SK-N-SH treated with all-trans-retinoic acid at 6 μM for 48 hours (cell line): ENCODE measurements at regions not wholly inside any gene's neighbourhood (a gene's known extent, or its start where the extent isn't known, plus 50 kb on each side); places are given as distances from the start of the nearest gene placed in this dataset.

Source experiments
- ATAC-seq: fragments of 200-7000 bp; cut with Tn5 transposase; 3 replicates; pipeline ENCODE4 v1.9.1; 2020; ENCODE audit warnings: mild to moderate bottlenecking, moderate library complexity
- ARNTL ChIP-seq: fragments of 450-650 bp; formaldehyde crosslinking; IDR thresholded peaks from 2 replicates; pipeline ENCODE4 v1.5.0; 2020; ENCODE audit warnings: low read depth, mild to moderate bottlenecking, moderate library complexity, borderline replicate concordance
- BACH2 ChIP-seq: fragments of 250-450 bp; sonication (Bioruptor Pico); IDR thresholded peaks from 2 replicates; pipeline ENCODE4 v1.9.0; 2021; ENCODE audit warnings: mild to moderate bottlenecking, borderline replicate concordance
- CSDC2 ChIP-seq: fragments of 250-450 bp; sonication (Bioruptor Pico); IDR thresholded peaks from 2 replicates; pipeline ENCODE4 v1.5.0; 2020; ENCODE audit warnings: mild to moderate bottlenecking, moderate library complexity
- ESRRG ChIP-seq: fragments of 250-450 bp; sonication (Bioruptor Pico); IDR thresholded peaks from 2 replicates; pipeline ENCODE4 v1.6.1; 2021; ENCODE audit warnings: mild to moderate bottlenecking
- GLIS3 ChIP-seq: fragments of 250-450 bp; sonication (Bioruptor Pico); IDR thresholded peaks from 2 replicates; pipeline ENCODE4 v1.5.0; 2020; ENCODE audit warnings: mild to moderate bottlenecking, moderate library complexity
- ISL1 ChIP-seq: fragments of 250-450 bp; sonication (Bioruptor Pico); IDR thresholded peaks from 2 replicates; pipeline ENCODE4 v2.1.2; 2022; ENCODE audit warnings: mild to moderate bottlenecking, moderate library complexity
- OSR1 ChIP-seq: fragments of 250-450 bp; sonication (Bioruptor Pico); IDR thresholded peaks from 2 replicates; pipeline ENCODE4 v1.8.0; 2022; ENCODE audit warnings: moderate library complexity, mild to moderate bottlenecking, inconsistent platforms
- PPARA ChIP-seq: fragments of 250-450 bp; sonication (Bioruptor Pico); IDR thresholded peaks from 2 replicates; pipeline ENCODE4 v1.5.0; 2020; ENCODE audit warnings: mild to moderate bottlenecking, borderline replicate concordance
- RARB ChIP-seq: fragments of 250-450 bp; sonication (Bioruptor Pico); IDR thresholded peaks from 2 replicates; pipeline ENCODE4 v1.8.0; 2021; ENCODE audit warnings: mild to moderate bottlenecking, moderate library complexity
- SNAI2 ChIP-seq: fragments of 250-450 bp; sonication (Bioruptor Pico); IDR thresholded peaks from 2 replicates; pipeline ENCODE4 v1.5.0; 2020; ENCODE audit warnings: mild to moderate bottlenecking, moderate library complexity
- TCF4 ChIP-seq: fragments of 250-450 bp; sonication (Bioruptor Pico); IDR thresholded peaks from 2 replicates; pipeline ENCODE4 v1.8.0; 2021; ENCODE audit warnings: mild to moderate bottlenecking, moderate library complexity, borderline replicate concordance
- TOX ChIP-seq: fragments of 250-450 bp; sonication (Bioruptor Pico); IDR thresholded peaks from 2 replicates; pipeline ENCODE4 v1.8.0; 2021; ENCODE audit warnings: mild to moderate bottlenecking, moderate library complexity, borderline replicate concordance
- ZC3H10 ChIP-seq: fragments of 250-450 bp; sonication (Bioruptor Pico); IDR thresholded peaks from 2 replicates; pipeline ENCODE4 v1.5.1; 2021; ENCODE audit warnings: mild to moderate bottlenecking, moderate library complexity
- ZFP3 ChIP-seq: fragments of 250-450 bp; sonication (Bioruptor Pico); IDR thresholded peaks from 2 replicates; pipeline ENCODE4 v1.5.0; 2020; ENCODE audit warnings: mild to moderate bottlenecking, moderate library complexity
- ZFP30 ChIP-seq: fragments of 450-650 bp; formaldehyde crosslinking; IDR thresholded peaks from 2 replicates; pipeline ENCODE4 v1.5.0; 2022; ENCODE audit warnings: mild to moderate bottlenecking, moderate library complexity
- ZNF565 ChIP-seq: fragments of 450-650 bp; formaldehyde crosslinking; conservative IDR thresholded peaks from 2 replicates; pipeline ENCODE4 v1.5.0; 2020; ENCODE audit warnings: low read depth, mild to moderate bottlenecking, moderate library complexity
- ZNF8 ChIP-seq: fragments of 450-650 bp; formaldehyde crosslinking; IDR thresholded peaks from 2 replicates; pipeline ENCODE4 v1.5.0; 2020; ENCODE audit warnings: mild to moderate bottlenecking, moderate library complexity
- TF ChIP-seq, protein P1 (sequence below): fragments of 250-450 bp; sonication (Bioruptor Pico); IDR thresholded peaks from 2 replicates; pipeline ENCODE4 v1.8.0; 2021; ENCODE audit warnings: low read depth, mild to moderate bottlenecking, moderate library complexity, borderline replicate concordance
- TF ChIP-seq, protein P2 (sequence below): fragments of 250-450 bp; sonication (Bioruptor Pico); IDR thresholded peaks from 2 replicates; pipeline ENCODE4 v1.8.0; 2020; ENCODE audit warnings: mild to moderate bottlenecking, moderate library complexity, borderline replicate concordance
- TF ChIP-seq, protein P3 (sequence below): fragments of 250-450 bp; sonication (Bioruptor Pico); IDR thresholded peaks from 2 replicates; pipeline ENCODE4 v1.5.0; 2020; ENCODE audit warnings: mild to moderate bottlenecking, moderate library complexity
- TF ChIP-seq, protein P4 (sequence below): fragments of 250-450 bp; sonication (Bioruptor Pico); IDR thresholded peaks from 2 replicates; pipeline ENCODE4 v1.5.1; 2020; ENCODE audit warnings: low read depth, mild to moderate bottlenecking, moderate library complexity

DNA sequence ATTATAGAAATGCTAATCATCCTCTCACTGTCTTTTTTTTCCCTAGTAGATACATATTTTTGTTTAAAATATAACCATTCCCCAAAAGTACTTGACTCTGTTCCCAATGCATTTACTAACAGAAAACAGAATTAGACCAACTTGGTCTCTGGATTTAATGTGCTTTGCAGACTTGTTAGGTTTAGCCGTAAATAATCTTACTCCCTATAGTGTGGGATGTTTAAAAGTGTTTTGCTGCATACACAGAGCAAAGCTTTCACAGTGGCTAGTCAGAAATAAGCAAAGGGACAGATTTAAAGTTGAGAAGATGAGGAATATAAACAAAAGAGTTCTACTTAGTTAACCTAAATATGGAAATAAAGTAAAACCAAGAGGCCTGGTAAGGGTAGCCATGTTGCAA lies 527.5 kb downstream of the HDGFL1 start:
- TF ChIP-seq ARNTL (CRISPR knock-in tag) (no peak), SNAI2 (CRISPR knock-in tag) (no peak), OSR1 (CRISPR knock-in tag) (no peak), RARB (CRISPR knock-in tag) (no peak), ESRRG (CRISPR knock-in tag) (no peak), GLIS3 (CRISPR knock-in tag) (no peak), PPARA (no peak)
- TF ChIP-seq, protein P1, sequence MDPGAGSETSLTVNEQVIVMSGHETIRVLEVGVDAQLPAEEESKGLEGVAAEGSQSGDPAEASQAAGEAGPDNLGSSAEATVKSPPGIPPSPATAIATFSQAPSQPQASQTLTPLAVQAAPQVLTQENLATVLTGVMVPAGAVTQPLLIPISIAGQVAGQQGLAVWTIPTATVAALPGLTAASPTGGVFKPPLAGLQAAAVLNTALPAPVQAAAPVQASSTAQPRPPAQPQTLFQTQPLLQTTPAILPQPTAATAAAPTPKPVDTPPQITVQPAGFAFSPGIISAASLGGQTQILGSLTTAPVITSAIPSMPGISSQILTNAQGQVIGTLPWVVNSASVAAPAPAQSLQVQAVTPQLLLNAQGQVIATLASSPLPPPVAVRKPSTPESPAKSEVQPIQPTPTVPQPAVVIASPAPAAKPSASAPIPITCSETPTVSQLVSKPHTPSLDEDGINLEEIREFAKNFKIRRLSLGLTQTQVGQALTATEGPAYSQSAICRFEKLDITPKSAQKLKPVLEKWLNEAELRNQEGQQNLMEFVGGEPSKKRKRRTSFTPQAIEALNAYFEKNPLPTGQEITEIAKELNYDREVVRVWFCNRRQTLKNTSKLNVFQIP (CRISPR knock-in tag) = no peak
- ATAC-seq = no peak

DNA sequence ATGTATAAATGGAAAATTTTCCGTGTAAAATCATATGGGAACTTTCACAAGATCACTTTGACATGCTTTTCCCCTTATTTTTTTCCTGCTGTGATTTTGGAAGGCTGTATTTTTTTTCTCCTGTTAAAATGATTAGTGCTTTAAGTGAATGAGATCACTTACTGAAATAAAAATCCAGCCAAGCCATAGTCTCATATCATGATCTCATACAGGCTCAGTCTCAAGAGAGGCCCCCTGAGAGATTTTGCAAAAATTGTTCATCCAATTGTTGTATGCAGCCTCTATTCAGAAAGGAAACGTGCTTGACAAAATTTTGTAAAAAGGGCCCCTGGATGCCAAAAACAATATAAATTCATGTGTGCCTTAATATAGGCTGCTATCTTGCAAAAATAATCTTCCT lies 528.2 kb downstream of the HDGFL1 start:
- TF ChIP-seq ZFP30 (CRISPR knock-in tag) = no peak
- TF ChIP-seq SNAI2 (CRISPR knock-in tag) = no peak
- TF ChIP-seq ESRRG (CRISPR knock-in tag) = no peak
- TF ChIP-seq, protein P2, sequence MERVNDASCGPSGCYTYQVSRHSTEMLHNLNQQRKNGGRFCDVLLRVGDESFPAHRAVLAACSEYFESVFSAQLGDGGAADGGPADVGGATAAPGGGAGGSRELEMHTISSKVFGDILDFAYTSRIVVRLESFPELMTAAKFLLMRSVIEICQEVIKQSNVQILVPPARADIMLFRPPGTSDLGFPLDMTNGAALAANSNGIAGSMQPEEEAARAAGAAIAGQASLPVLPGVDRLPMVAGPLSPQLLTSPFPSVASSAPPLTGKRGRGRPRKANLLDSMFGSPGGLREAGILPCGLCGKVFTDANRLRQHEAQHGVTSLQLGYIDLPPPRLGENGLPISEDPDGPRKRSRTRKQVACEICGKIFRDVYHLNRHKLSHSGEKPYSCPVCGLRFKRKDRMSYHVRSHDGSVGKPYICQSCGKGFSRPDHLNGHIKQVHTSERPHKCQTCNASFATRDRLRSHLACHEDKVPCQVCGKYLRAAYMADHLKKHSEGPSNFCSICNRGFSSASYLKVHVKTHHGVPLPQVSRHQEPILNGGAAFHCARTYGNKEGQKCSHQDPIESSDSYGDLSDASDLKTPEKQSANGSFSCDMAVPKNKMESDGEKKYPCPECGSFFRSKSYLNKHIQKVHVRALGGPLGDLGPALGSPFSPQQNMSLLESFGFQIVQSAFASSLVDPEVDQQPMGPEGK (CRISPR knock-in tag) = no peak
- TF ChIP-seq ZC3H10 = no peak
- TF ChIP-seq ZFP3 (CRISPR knock-in tag) = no peak
- TF ChIP-seq ZNF8 = no peak
- no peak for TF ChIP-seq TCF4
- no peak for TF ChIP-seq CSDC2 (CRISPR knock-in tag)
- TF ChIP-seq GLIS3 (CRISPR knock-in tag) = no peak
- TF ChIP-seq, protein P3, sequence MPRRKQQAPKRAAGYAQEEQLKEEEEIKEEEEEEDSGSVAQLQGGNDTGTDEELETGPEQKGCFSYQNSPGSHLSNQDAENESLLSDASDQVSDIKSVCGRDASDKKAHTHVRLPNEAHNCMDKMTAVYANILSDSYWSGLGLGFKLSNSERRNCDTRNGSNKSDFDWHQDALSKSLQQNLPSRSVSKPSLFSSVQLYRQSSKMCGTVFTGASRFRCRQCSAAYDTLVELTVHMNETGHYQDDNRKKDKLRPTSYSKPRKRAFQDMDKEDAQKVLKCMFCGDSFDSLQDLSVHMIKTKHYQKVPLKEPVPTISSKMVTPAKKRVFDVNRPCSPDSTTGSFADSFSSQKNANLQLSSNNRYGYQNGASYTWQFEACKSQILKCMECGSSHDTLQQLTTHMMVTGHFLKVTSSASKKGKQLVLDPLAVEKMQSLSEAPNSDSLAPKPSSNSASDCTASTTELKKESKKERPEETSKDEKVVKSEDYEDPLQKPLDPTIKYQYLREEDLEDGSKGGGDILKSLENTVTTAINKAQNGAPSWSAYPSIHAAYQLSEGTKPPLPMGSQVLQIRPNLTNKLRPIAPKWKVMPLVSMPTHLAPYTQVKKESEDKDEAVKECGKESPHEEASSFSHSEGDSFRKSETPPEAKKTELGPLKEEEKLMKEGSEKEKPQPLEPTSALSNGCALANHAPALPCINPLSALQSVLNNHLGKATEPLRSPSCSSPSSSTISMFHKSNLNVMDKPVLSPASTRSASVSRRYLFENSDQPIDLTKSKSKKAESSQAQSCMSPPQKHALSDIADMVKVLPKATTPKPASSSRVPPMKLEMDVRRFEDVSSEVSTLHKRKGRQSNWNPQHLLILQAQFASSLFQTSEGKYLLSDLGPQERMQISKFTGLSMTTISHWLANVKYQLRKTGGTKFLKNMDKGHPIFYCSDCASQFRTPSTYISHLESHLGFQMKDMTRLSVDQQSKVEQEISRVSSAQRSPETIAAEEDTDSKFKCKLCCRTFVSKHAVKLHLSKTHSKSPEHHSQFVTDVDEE (CRISPR knock-in tag) = no peak
- TF ChIP-seq TOX = no peak
- TF ChIP-seq ZNF565 = no peak
- no peak for TF ChIP-seq OSR1 (CRISPR knock-in tag)
- TF ChIP-seq RARB (CRISPR knock-in tag) = no peak
- TF ChIP-seq, protein P4, sequence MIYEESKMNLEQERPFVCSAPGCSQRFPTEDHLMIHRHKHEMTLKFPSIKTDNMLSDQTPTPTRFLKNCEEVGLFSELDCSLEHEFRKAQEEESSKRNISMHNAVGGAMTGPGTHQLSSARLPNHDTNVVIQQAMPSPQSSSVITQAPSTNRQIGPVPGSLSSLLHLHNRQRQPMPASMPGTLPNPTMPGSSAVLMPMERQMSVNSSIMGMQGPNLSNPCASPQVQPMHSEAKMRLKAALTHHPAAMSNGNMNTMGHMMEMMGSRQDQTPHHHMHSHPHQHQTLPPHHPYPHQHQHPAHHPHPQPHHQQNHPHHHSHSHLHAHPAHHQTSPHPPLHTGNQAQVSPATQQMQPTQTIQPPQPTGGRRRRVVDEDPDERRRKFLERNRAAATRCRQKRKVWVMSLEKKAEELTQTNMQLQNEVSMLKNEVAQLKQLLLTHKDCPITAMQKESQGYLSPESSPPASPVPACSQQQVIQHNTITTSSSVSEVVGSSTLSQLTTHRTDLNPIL (CRISPR knock-in tag) = no peak
- TF ChIP-seq ARNTL (CRISPR knock-in tag) = no peak
- ATAC-seq = no peak

- no peak for ATAC-seq
- no peak for TF ChIP-seq SNAI2 (CRISPR knock-in tag)
- no peak for TF ChIP-seq TOX
- no peak for TF ChIP-seq ZFP3 (CRISPR knock-in tag)
- TF ChIP-seq ISL1 (CRISPR knock-in tag) = no peak
- no peak for TF ChIP-seq ZC3H10
- TF ChIP-seq, protein P1 (CRISPR knock-in tag) = no peak
- TF ChIP-seq, protein P4 (CRISPR knock-in tag) = no peak
- TF ChIP-seq TCF4 = no peak
- TF ChIP-seq, protein P2 (CRISPR knock-in tag) = no peak
- no peak for TF ChIP-seq CSDC2 (CRISPR knock-in tag)
- TF ChIP-seq ARNTL (CRISPR knock-in tag) = no peak
- TF ChIP-seq ZNF8 = no peak
- TF ChIP-seq RARB (CRISPR knock-in tag) = no peak
- TF ChIP-seq PPARA = no peak
- TF ChIP-seq BACH2 = no peak
Measured at GRCh38 chr6:23106951-23107350, 537.6 kb downstream of the HDGFL1 start.
